ENCODE measurements at regions not wholly inside any gene's neighbourhood (a gene's known extent, or its start where the extent isn't known, plus 50 kb on each side); places are given as distances from the start of the nearest gene placed in this dataset.

- TF ChIP-seq CTCF (conservative IDR thresholded peaks at IDR 0.05; ENCODE audit: low read length) (no peak), EZH2phosphoT487 (IDR thresholded peaks at IDR 0.05; ENCODE audit: borderline replicate concordance, low read depth, low read length) (no peak)
Observed at GRCh38 chr16:66084306-66084705, 282.2 kb upstream of the CDH5 start.
